ENCODE measurements at regions not wholly inside any gene's neighbourhood (a gene's known extent, or its start where the extent isn't known, plus 50 kb on each side); places are given as distances from the start of the nearest gene placed in this dataset.

DNA sequence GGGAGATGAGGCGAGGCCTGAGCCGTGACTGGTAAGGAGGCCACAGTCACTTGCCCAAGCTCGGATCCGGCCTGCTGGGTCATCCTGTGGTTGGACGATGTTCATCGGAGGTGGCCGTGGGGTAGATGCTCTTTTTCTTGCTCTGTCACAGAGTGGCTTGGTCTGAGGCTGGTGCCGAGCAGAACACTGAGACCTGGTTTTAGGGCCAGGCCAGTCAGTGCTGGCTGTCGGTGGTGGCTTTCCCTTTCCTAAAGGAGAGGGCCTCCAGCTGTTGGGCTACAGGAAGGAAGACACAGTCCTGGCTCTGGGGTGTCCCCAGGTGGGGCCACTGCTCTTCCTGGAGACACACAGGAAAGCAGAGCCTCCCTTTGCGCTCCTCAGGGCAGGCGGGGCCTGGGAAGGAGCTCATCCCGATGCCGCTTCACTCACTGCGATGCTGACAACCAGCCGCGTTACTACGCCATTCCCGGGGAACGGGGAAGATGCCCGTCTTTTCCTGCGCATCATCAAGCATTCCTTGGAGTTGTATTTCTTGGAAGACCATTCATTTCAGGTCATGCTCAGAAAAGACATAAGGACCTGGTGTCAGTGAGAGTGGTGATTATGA lies 254.8 kb upstream of the IRX4 start:
- DNase-seq: no peak

DNA sequence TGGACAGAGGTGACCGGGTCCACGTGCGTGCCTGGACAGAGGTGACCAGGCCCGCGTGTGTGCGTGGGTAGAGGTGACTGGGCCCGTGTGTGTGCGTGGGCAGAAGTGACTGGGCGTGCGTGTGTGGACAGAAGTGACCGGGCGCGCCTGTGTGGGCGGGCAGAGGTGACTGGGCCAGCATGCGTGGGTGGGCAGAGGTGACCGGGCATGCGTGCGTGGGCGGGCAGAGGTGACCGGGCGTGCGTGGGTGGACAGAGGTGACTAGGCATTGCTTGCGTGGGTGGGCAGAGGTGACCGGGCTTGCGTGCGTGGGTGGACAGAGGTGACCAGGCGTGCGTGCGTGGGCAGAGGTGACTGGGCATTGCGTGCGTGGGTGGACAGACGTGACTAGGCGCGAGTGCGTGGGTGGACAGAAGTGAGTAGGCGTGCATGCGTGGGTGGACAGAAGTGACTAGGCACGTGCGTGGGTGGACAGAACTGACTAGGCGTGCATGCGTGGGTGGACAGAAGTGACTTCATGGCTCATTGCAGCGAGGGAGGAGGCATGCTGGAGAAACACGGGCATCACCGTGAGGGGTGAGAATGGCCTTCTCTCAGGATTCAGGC lies 254.1 kb upstream of the IRX4 start:
- DNase-seq: no peak

DNA sequence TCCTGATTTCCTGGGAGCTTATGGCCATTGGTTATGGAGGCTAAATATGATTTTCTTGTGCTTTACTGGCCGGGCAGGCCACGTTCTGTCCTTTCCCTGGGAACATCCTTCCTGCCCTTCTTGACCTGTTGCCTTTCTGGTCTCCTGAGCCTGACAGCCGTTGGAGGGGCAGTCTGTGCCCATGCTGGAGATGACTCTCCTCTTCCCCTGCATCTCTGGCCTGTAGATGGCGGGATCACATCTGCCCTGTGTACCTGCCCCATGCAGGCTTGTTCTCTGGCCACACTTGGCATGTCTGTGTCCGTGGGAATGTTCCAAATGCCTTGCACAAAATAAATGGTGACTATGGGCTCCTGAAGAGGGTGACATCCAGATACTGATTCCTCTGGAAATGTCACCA lies 253.1 kb upstream of the IRX4 start:
- no peak for DNase-seq

DNA sequence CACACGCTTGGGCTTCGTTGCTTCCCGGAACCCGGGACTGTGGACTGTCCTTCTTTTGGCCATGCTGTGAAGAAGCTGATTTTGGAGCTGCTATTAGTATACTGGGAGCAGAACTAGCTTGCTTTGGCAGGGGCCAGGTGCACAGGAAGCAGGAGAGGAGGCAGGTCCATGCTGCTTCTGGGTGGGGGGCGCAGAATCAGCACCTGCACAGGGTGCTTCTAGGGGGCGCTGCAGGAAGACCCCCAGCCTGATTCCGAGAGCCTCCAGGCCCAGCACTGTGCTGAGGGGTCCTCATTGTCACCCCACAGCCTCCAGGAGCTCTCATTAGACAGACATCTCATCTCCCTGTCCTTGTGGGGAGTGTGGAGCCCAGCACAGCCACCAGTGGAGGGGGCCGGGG lies 252.6 kb upstream of the IRX4 start:
- DNase-seq: no peak

DNA sequence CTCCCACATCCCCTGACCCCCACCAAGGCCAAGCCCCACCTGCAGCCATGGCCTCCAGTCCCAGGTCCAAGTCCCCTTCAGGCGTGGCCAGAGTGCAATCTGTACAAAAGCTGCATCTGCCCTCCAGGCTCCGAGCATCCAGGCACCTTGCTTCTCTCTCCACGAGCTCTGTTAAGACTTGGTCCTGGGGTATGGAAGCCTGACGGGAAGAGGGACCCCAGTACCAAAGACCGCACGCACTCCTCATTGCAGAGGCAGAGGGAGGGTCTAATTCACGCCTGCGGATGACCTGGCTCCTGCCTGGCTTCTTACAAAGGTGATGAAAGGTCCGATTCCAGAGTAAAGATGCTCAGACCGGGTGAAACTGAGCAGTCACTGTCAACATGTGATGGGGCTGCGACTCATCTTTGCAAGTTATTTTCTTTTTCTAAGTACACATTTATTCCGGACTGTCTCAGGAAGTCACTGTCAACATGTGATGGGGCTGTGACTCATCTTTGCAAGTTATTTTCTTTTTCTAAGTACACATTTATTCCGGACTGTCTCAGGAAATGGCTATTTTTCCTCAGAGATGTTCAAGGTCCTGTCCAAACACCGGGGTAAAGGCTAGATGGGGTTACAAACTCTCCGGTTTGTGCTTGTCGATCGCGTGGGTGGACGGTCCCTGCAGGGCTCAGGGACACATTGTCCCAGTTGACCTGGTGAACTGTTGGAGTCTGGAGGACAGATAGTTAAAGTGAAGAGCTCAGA lies 252.0 kb upstream of the IRX4 start:
- DNase-seq: no peak

DNA sequence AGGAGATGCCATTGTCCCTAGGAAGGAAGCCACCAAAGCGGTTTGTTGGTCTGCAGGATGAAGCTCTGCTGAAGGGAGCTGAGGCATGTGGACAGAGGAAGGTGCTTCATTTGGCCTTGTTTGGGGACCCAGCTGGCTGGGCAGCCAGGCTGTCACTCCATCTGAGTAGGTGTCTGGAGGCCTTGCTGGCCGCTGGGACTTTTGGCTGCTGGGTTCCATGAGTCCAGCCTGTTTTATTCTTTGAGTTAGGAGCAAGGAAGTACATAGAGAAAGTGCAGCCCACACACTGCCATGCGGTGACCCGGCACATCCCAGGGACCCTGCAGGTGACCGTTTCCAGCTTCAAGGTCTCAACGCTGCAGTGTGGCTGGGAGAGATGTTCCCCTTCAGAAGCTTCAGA lies 251.2 kb upstream of the IRX4 start:
- no peak for DNase-seq

DNA sequence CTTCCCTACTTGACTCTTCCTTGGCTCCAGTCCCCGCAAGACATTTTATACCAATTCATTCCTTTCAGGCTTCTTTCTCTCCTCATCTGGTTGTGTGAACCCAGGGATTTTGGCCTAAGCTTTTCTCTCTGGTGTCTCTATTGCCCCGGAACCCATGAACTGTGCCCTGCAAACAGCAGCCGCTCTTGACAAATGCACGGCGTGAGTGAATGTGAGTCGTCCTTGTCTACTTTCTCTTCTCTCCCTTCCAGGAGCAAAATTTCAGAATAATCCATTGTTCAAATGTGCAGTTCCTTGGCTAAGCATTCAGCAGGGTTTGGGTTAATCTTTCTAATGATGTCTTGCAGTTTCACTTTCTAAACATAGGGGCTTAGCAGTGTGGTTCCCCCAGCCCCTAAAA lies 250.4 kb upstream of the IRX4 start:
- no peak for DNase-seq

DNA sequence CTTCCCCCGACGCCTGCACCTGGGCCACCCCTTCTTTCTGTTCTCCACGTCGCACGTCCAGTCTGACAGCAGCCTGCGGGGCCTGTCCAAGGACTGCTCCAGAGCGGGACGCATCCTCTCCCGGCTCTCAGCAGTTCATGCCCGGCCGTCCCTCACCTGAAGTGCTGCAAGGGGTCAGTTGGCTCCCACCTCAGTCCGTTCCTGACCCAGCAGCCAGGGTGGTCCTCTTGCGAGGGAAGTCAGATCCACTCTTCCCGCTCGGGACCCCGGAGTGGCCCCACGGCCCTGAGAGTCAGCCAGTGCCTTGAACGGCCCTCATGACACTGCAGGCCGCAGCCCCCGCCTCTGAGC lies 249.7 kb upstream of the IRX4 start:
- no peak for DNase-seq

DNA sequence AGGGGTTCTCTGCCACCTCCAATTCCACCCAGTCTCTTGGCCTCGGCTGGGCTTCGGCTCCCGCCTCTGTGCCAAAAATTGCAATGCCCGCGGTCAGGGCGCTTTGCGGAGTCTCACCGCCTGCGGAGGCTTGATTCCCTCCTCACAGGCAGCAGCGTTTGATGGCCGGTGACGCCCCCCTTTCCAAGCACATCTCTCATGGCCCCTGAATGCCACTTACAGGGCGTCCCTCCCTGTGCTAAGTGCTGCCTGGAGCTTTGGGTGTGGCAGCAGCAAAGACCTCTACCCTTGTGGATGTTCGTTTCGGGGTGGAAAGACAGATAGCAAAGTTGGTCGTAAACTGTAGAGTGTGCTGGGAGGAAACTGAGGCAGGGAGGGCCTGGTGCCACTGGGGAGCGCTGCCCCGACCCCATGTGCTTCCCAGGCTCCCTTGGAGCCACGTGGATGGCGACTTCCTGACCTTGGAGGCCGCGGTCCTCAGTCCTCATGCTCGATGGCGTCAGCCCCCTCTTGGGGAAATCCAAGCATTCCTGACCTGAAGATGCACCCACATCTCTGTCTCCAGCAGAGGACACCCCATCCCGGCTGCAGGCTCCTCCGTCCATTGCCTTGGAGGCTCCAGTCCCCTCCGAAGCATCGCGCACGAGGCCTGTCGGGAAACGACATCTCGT lies 249.2 kb upstream of the IRX4 start:
- DNase-seq: no peak

DNA sequence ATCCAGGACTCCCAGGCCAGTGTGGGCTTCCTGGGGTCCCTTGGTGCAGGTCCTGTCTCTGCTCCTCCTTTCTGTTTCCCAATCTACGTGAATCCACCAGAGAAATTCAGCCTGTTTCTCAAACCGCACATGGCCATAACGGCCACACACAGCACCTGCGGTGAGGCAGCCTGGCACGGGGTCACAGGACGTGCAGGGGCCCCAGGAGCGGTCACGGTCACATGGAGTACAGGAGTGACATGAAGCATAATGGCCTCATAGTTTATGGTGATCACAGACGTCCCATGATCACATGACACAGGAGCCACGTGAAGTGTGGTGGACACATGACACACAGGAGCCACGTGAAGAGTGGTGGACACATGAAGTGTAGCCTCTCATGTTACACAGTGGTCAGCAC lies 248.5 kb upstream of the IRX4 start:
- no peak for DNase-seq

DNA sequence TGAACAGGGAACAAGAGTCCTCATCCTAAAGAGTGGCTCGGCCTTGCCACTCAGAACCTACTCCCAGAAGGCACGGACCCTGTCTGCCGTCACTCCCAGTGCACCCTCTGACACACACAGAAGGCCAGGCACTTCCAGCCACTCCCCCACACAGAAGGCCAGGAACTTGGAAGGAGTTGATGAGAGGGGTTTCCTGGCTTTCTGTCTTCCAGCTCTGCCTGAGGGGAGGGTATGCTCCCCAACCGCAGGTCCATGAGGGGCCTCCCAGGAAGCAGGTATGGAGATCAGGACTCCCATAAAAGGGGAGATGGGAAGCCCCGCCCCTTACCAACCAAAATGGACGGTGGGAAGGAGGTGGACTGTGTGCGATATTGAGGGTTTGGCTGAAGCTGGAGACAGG lies 247.6 kb upstream of the IRX4 start:
- DNase-seq: no peak

DNA sequence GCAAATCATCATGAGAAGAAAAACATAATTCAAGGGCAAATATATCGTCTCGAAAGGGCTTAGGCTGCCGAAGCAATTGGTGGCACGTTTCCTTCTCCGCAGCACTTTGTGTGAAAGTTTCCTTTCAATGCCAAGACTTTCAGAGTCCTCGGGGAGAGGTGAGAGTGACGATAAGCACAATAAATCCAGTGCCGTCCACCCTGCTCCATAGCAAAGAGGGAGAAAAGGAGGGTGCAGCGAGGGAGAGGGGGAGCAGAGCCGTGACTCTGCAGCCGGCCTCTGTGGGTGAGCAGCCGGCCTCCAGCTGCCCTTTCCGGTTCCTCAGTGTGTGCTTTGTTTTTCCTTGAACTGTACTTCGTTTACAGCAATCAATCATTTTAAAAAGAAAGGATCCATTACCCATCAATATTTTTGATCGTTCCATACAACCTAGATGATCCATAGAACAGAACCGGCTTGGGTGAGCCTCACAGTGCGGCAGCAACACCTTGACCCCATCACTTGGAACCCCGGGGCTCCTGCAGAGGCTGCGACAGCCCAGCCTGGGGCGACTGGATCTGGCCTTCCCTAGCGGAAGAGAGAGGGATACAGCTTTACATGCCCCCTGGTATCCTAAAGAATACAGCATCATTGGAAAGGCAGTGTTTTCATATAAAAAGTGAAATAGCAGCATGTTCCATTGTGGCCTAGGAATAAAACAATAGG lies 247.0 kb upstream of the IRX4 start:
- DNase-seq: no peak

DNA sequence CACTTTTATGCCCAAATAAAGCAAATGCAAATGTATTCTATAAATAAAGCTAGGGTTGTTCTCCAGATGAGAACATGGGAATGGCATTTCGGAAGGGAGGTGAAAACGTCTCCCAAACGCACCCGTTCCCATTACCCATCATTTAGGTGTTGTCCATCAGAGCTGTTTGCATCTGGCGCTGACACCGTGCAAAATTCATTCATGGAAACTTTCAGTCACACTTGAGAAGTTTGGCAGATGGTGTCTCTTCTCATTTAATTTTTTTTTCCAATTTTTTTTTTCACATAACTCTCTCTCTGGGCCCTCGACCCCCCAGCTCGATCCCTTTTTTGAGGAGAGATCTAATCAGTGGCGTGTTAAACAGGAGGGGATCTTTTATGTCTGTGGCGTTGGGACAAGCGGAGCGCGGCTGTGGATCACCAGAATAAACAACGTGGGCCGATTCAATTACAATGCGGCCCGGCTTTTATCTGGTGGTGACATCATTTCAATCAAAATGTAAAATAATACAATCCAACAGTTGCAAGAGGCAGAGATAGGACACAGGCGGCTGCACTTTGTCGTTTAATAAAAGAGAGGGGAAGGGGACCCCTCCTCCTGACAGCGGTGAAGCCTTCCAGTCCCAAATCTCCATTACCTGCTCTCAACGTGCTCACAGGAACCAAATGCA lies 246.1 kb upstream of the IRX4 start:
- no peak for DNase-seq

DNA sequence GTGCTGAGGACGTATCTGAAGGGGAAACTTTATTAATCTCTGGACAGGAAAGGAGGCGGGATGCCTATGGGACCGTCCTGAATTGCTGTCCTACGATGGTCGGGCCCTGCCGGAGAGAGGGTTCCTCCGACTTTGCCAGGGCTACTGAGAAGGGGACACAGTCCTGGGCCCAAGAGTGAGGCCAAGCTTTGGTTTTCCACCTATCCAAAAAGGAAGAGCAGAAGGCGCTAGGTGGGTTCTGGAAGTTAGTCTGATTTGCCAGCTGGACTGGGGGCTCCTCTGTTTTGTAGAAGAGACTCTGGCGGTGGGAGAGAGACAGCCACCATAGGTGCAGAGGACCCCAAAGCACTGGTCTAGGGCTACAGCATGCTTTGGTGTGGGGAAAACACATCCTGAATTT lies 243.8 kb upstream of the IRX4 start:
- no peak for DNase-seq

DNA sequence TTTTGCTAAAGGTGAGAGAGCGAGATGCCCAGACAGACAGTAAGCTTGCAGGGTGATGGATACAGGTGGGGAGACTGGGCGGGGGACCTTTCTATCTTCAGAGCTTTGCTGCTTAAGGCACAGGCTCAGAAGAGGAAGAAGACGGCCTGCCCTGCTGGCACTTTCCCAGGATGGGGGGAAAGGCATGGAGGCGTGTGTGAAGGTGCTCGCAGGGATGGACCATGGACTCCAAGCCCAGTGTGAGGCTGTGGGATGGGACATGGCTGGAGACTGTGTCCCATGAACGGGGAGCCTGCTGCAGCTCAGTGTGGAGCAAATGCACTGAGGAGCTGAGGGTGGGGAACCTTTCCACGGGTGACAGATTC lies 243.2 kb upstream of the IRX4 start:
- no peak for DNase-seq

DNA sequence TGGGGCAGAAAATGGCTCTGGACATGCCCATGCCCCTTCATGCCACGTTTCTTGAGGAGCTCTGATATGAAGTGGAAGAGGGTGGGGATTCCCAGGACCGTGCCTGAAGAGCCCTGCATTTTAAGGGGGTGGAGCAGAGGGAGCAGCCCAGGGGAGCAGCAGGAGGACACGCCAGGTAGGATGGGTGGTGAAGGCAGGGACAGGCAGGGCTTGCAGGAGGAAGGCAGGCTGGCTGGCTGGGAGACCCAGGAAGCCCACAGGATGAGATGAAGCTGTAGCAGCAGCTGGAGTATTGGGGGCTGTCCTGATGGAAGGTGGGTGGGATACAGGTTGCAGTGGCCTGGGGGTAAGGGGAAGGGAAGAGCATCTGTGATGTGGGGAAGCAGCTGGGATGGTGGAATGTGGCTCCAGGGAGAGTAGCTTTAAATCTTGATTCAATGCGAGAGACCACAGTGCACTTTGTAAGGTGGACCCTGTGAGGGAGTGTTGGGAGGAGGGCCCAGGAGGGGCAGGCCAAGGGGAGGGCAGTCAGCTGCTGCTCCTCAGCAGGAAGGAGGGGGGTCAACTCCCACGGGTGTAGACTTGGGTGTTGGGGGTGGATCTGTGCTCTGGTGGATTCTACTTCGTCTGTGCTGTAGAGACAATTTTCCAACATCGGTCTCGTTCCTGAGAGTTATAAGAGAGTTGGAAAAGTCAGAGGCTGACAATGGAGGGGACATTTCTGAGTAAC lies 242.6 kb upstream of the IRX4 start:
- no peak for DNase-seq

DNA sequence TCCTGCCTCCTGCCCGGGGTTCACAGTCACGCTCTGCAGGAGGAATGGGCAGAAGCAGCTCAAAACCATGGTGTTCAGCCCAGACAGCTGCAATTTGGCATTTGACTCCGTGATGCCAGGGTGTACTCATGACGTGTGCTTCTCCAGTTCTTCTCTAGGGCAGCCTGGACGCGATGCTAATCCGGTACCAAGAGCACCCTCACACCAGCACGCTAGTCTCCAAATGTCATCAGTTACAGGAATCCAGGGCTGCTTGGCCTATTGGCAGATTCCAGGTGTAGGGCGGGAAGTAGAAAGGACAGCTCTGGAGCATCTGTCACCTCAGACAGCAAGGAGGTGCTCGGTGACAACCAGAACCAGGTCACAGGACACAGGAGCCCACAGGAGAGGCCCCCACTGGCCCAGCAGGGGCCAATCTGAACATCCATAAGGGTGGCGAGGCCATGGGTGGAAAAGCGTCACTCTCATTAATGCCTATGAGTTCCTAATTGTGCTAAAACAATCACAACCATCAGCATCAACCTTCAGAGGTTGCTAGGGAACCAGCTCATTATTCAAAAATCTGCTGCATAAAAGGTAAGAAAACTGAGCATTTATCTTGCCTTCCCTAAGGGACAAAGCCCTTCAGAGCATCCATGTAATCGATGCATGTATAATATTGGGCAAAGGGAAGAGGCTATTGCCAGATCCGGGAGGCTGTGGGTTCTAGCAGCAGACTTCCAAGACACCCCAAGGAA lies 241.9 kb upstream of the IRX4 start:
- no peak for DNase-seq

DNA sequence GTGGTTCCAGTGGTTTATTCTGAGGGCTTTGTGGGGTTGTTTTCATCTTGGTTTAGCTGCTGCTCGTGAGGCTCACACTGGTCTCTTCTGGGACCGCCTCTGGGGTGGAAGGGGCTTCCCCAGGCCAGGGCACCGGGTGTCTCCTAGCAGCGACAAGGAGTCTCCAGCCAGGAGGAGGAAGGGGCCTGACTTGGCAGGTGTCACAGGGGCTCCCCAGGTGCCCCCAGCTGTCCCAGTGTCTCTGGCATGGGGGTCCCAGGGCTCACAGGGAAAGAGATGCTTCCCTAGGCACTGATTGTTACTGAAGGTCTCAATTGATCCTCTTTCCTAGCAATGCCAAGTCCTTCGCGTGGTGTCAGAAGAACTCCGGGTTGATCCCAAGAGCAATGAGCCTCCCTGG lies 241.1 kb upstream of the IRX4 start:
- no peak for DNase-seq

DNA sequence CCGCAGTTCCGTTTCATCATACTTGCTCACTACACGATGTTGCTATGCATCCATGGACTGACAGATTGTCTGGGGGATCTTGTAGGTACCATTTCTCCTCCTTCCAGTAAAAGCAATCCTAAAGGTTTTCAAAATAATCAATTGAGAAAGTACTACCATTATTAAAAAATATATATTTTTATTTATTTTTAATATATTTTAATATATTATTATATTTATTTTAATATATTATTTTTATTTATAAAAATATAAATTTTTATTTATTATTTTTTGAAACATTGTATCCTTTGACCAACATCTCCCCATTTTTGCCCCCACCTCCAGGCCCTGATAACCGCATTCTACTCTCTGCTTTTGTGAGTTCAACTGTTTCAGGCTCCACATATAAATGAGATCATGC lies 237.6 kb upstream of the IRX4 start:
- DNase-seq: no peak

DNA sequence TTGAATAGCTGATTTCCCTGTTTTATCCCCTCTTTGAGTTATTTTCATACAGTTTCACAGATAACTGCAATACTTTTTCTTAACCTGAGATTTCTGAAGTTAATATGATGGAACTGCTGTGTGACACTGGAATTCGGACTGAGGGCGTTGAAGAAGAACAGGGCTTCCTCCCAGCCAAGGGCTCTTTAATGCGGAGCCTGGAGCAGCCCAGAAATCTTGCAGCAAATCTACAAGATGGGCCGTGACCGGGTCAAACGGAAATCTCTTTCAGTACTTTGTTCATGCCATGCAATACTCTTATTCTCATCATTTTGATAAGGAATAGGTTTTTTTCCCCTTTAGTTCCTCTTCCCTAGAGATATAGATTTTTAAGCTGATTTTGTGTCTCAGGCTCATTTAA lies 236.8 kb upstream of the IRX4 start:
- DNase-seq: no peak

DNA sequence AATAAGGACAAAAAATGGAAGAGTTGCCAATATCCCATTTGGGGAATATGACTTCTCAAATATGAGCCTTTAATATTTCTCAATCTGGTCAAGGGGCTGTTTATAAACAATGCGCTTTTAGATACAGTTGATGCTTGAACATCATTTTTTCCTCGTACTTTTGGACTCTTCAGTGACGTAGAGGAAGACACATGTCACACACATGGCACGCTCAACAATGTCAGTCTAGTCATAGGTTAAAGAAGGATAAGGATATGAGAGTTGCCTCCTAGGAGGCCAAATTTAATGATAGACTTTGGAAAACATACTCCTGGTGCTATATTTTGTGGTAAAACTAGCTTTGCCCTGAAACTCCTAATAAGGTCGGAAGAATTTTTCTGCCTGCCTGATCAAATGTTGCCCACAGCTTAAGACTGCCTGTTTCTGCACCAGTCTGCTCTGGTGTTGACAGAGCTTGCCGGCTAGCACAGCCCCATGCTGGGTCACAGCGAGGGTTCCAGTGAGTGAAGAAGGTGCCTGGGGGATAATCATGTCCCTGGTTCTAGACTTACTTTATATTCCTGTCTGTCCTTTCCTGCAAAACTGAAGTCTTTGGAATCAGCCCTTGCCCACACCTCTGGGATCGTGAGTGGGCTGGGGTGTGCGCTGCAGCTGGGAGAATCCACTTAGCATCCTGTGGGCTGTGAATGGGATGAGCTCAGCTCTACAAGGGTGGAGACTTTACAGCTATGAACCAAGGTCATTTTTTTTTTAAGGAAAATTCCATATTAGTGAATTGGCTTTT lies 230.8 kb upstream of the IRX4 start:
- no peak for DNase-seq
